PC-3 (cell line): ENCODE measurements at regions not wholly inside any gene's neighbourhood (a gene's known extent, or its start where the extent isn't known, plus 50 kb on each side); places are given as distances from the start of the nearest gene placed in this dataset.

Experiments used
- ATAC-seq: fragments of 200-7000 bp; cut with Tn5 transposase; 2 replicates; pipeline ENCODE4 v1.9.1; 2020; ENCODE audit warnings: mild to moderate bottlenecking, moderate library complexity
- BruUV-seq: library from RNA; stranded (reverse); fragments of 400-500 nt; replicated peaks from 2 replicates; lab custom pipeline; 2021; lab: Mats Ljungman, UMichigan
- CTCF ChIA-PET: fragments of 300-600 bp; sonication (Branson Sonifier 250); formaldehyde crosslinking; loops from one replicate; lab custom pipeline; 2022; ENCODE audit warnings: antibody characterized with exemption; lab: Charles Lee
- POLR2A ChIA-PET: fragments of 300-600 bp; sonication (Branson Sonifier 250); formaldehyde crosslinking; loops from one replicate; lab custom pipeline; 2022; ENCODE audit warnings: antibody characterized with exemption; ENCODE audit not compliant: unreplicated experiment; lab: Charles Lee
- DNase-seq: peaks from one replicate; pipeline ENCODE4 v3.0.0-alpha.2; 2015
- H2AFZ ChIP-seq: fragments of 300-600 bp; sonication (generic); 2 replicates; pipeline ENCODE4 v1.6.0; 2016; ENCODE audit warnings: antibody characterized with exemption, low read length
- H3F3A ChIP-seq: fragments of 300-600 bp; sonication (generic); one replicate; pipeline ENCODE4 v1.6.0; 2017; ENCODE audit warnings: antibody characterized with exemption, low read length, control low read depth, mild to moderate bottlenecking; ENCODE audit not compliant: unreplicated experiment
- H3K27ac ChIP-seq: fragments of 300-600 bp; sonication (generic); 2 replicates; pipeline ENCODE4 v1.5.1; 2016; ENCODE audit warnings: mild to moderate bottlenecking, low read length
- H3K27me3 ChIP-seq: fragments of 300-600 bp; sonication (generic); 2 replicates; pipeline ENCODE4 v1.6.1; 2016; ENCODE audit warnings: low read length, mixed read lengths
- H3K36me3 ChIP-seq: fragments of 300-600 bp; sonication (generic); 2 replicates; pipeline ENCODE4 v1.6.1; 2016; ENCODE audit warnings: low read depth, mixed run types, low read length, mixed read lengths
- H3K4me1 ChIP-seq: fragments of 300-600 bp; sonication (generic); 2 replicates; pipeline ENCODE4 v1.5.1; 2016; ENCODE audit warnings: low read length; ENCODE audit not compliant: insufficient read depth
- H3K4me2 ChIP-seq: fragments of 300-600 bp; sonication (generic); 2 replicates; pipeline ENCODE4 v1.6.0; 2016; ENCODE audit warnings: low read length
- H3K4me3 ChIP-seq: fragments of 300-600 bp; sonication (generic); 2 replicates; pipeline ENCODE4 v1.5.1; 2016; ENCODE audit warnings: mild to moderate bottlenecking, low read length, mixed read lengths
- H3K79me2 ChIP-seq: fragments of 300-600 bp; sonication (generic); 2 replicates; pipeline ENCODE4 v1.6.1; 2017; ENCODE audit warnings: low read length, mixed read lengths
- H3K9ac ChIP-seq: fragments of 300-600 bp; sonication (generic); 2 replicates; pipeline ENCODE4 v1.6.0; 2016; ENCODE audit warnings: mild to moderate bottlenecking, low read length
- H3K9me2 ChIP-seq: fragments of 300-600 bp; sonication (generic); replicated peaks from 2 replicates; pipeline ENCODE4 v1.6.1; 2016; ENCODE audit warnings: mixed run types, low read length, mixed read lengths
- H3K9me3 ChIP-seq: fragments of 300-600 bp; sonication (generic); 2 replicates; pipeline ENCODE4 v1.6.1; 2016; ENCODE audit warnings: low read length, mixed read lengths
- H4K20me1 ChIP-seq: fragments of 300-600 bp; sonication (generic); 2 replicates; pipeline ENCODE4 v1.6.1; 2016; ENCODE audit warnings: low read length, mixed read lengths
- CTCF ChIP-seq: fragments of 300-600 bp; sonication (generic); conservative IDR thresholded peaks from 2 replicates; pipeline ENCODE4 v1.5.1; 2017; ENCODE audit warnings: antibody characterized with exemption, low read depth, mild to moderate bottlenecking, low read length
- EZH2 ChIP-seq: fragments of 300-600 bp; sonication (generic); IDR thresholded peaks from one replicate; pipeline ENCODE4 v1.6.1; 2017; ENCODE audit warnings: antibody characterized with exemption, mild to moderate bottlenecking, low read length; ENCODE audit not compliant: unreplicated experiment
- EZH2phosphoT487 ChIP-seq: fragments of 300-600 bp; sonication (generic); IDR thresholded peaks from 2 replicates; pipeline ENCODE4 v1.6.1; 2018; ENCODE audit warnings: mild to moderate bottlenecking, antibody characterized with exemption, low read length, borderline replicate concordance
- intact Hi-C: fragments of 100-400 bp; cut with micrococcal nuclease; formaldehyde crosslinking; loops from 2 replicates; pipeline ENCODE4 v1.9.0; 2023

GRCh38 chr1:214102907-214103306 lies 115.1 kb downstream of the PROX1 start:
- Histone ChIP-seq H3K79me2 (no peaks in the 10 kb centered on the region), H2AFZ (no peak overlapping the region), H3K4me2 (peak overlapping the region; percentile 51), H3K9me3 (no peaks in the 10 kb centered on the region), H3K4me1 (peaks cover 18% of the 10 kb centered on the region), H3F3A (no peaks in the 10 kb centered on the region), H3K9me2 (no peaks in the 10 kb centered on the region), H4K20me1 (no peaks in the 10 kb centered on the region), H3K27ac (peak overlapping the region; percentile 71), H3K36me3 (no peaks in the 10 kb centered on the region), H3K27me3 (no peaks in the 10 kb centered on the region), H3K4me3 (peak overlapping the region; percentile 8; the same call in 1 of the 2 replicates), H3K9ac (no peak overlapping the region; the same call in 1 of the 2 replicates)
- ChIA-PET CTCF (no interaction called here), POLR2A (no interaction called here)
- no TSS peak for BruUV-seq
- DNase-seq (peak; percentile 96), ATAC-seq (peak; percentile 95)
- intact Hi-C loops: loop anchor here (5.0 kb wide), 1 partner anchor 116 kb away; the partner anchor contains the start of gene PROX1
- TF ChIP-seq EZH2phosphoT487 (no peak), EZH2 (no peak), CTCF (no peak)

- no peak overlapping the region for H2AFZ ChIP-seq
- ChIA-PET POLR2A (no interaction called here), CTCF (no interaction called here)
- no peaks in the 10 kb centered on the region for H3K27me3 ChIP-seq
- no peaks in the 10 kb centered on the region for H3K79me2 ChIP-seq
- no peaks in the 10 kb centered on the region for H4K20me1 ChIP-seq
- DNase-seq: no peak
- H3K36me3 ChIP-seq: no peaks in the 10 kb centered on the region
- peaks cover 18% of the 10 kb centered on the region for H3K4me1 ChIP-seq
- H3K27ac ChIP-seq: no peak overlapping the region
- H3K9me2 ChIP-seq: no peaks in the 10 kb centered on the region
- H3K4me3 ChIP-seq: no peak overlapping the region
- H3F3A ChIP-seq: no peaks in the 10 kb centered on the region
- TF ChIP-seq EZH2phosphoT487 (no peak), CTCF (no peak), EZH2 (no peak)
- no TSS peak for BruUV-seq
- no peaks in the 10 kb centered on the region for H3K9me3 ChIP-seq
- no peak overlapping the region for H3K9ac ChIP-seq
- no peak for ATAC-seq
- H3K4me2 ChIP-seq: no peak overlapping the region
- intact Hi-C loops: loop anchor here (5.0 kb wide), 1 partner anchor 116 kb away; the partner anchor contains the start of gene PROX1
These were observed 116.0 kb downstream of the PROX1 start for GRCh38 chr1:214103778-214104177.

- H3K4me3 ChIP-seq: no peak overlapping the region
- no peaks in the 10 kb centered on the region for H3K9me2 ChIP-seq
- POLR2A ChIA-PET: interaction anchor here (0.6 kb wide), 1 partner anchor 460 kb away, joined by 6 read pairs; no protein-coding TSS in a partner anchor
- H3K9ac ChIP-seq: no peak overlapping the region
- H3K27me3 ChIP-seq: 0 out of 2 replicates have a peak, but pooled peaks cover 9% of the 10 kb centered on the region
- H3K36me3 ChIP-seq: no peaks in the 10 kb centered on the region
- no peaks in the 10 kb centered on the region for H3K79me2 ChIP-seq
- peaks cover 18% of the 10 kb centered on the region for H3K4me1 ChIP-seq
- BruUV-seq: no TSS peak
- CTCF ChIA-PET: interaction anchor here (0.6 kb wide), 1 partner anchor 1357 kb away, joined by 3 read pairs; no protein-coding TSS in a partner anchor
- no peak for ATAC-seq
- no peak overlapping the region for H3K27ac ChIP-seq
- intact Hi-C loops: no loop called here
- H3K9me3 ChIP-seq: no peaks in the 10 kb centered on the region
- H4K20me1 ChIP-seq: no peaks in the 10 kb centered on the region
- no peak for TF ChIP-seq EZH2
- no peak for TF ChIP-seq EZH2phosphoT487
- TF ChIP-seq CTCF: no peak
- no peaks in the 10 kb centered on the region for H3F3A ChIP-seq
- no peak overlapping the region for H3K4me2 ChIP-seq
- DNase-seq: no peak
- H2AFZ ChIP-seq: no peak overlapping the region
These were observed 118.6 kb downstream of the PROX1 start for GRCh38 chr1:214106375-214106774.
